HCT116 (cell line): ENCODE measurements at regions not wholly inside any gene's neighbourhood (a gene's known extent, or its start where the extent isn't known, plus 50 kb on each side); places are given as distances from the start of the nearest gene placed in this dataset.

Experiments used
- CEBPB ChIP-seq: IDR thresholded peaks from 2 replicates; pipeline ENCODE4 v1.6.1; 2012; ENCODE audit warnings: low read depth
- CTCF ChIP-seq, 3 experiments: fragments of 200-600 bp in 1 of 3; sonication (generic) in 1 of 3; IDR thresholded peaks in 2 of 3; conservative IDR thresholded peaks in 1 of 3; 2 replicates each; pipeline ENCODE4 v1.5.1; 2012 to 2017; ENCODE audit warnings: low read depth in 2 of 3, low read length in 2 of 3, antibody characterized with exemption in 1 of 3, borderline replicate concordance in 1 of 3, control low read depth in 1 of 3, mild to moderate bottlenecking in 1 of 3, mixed read lengths in 1 of 3, mixed run types in 1 of 3, moderate library complexity in 1 of 3; ENCODE audit not compliant: insufficient read depth in 1 of 3
- EZH2 ChIP-seq: fragments of 200-600 bp; sonication (generic); IDR thresholded peaks from 2 replicates; pipeline ENCODE4 v1.6.1; 2017; ENCODE audit warnings: antibody characterized with exemption, mixed run types
- MAX ChIP-seq: IDR thresholded peaks from 2 replicates; pipeline ENCODE4 v1.6.1; 2012
- POLR2A ChIP-seq: IDR thresholded peaks from 2 replicates; pipeline ENCODE4 v1.7.0; 2011; ENCODE audit warnings: borderline replicate concordance; ENCODE audit not compliant: insufficient read depth, insufficient read length; ENCODE audit errors: extremely low read depth
- SP1 ChIP-seq: IDR thresholded peaks from 2 replicates; pipeline ENCODE4 v1.6.1; 2012; ENCODE audit warnings: low read depth
- YY1 ChIP-seq: IDR thresholded peaks from 2 replicates; pipeline ENCODE4 v1.6.1; 2011; ENCODE audit warnings: low read length, low read depth, moderate library complexity, mild to moderate bottlenecking; ENCODE audit not compliant: insufficient replicate concordance; ENCODE audit errors: extremely low read depth
- ZFX ChIP-seq: fragments of 450-650 bp; IDR thresholded peaks from 2 replicates; pipeline ENCODE4 v1.6.1; 2017

GRCh38 chr4:148573296-148573695 is 131.1 kb upstream of the NR3C2 start:
- TF ChIP-seq YY1 = no peak
- TF ChIP-seq SP1 = no peak
- no peak for TF ChIP-seq CTCF (IDR thresholded peaks at IDR 0.05 in 2 of 3, conservative IDR thresholded peaks at IDR 0.05 in 1 of 3; ENCODE audit: borderline replicate concordance in 1 of 3, insufficient read depth in 1 of 3, low read depth in 2 of 3, low read length in 2 of 3)
- no peak for TF ChIP-seq EZH2
- no peak for TF ChIP-seq ZFX
- no peak for TF ChIP-seq MAX
- TF ChIP-seq POLR2A = no peak
- TF ChIP-seq CEBPB = no peak
